ENCODE measurements at regions not wholly inside any gene's neighbourhood (a gene's known extent, or its start where the extent isn't known, plus 50 kb on each side); places are given as distances from the start of the nearest gene placed in this dataset.

DNA sequence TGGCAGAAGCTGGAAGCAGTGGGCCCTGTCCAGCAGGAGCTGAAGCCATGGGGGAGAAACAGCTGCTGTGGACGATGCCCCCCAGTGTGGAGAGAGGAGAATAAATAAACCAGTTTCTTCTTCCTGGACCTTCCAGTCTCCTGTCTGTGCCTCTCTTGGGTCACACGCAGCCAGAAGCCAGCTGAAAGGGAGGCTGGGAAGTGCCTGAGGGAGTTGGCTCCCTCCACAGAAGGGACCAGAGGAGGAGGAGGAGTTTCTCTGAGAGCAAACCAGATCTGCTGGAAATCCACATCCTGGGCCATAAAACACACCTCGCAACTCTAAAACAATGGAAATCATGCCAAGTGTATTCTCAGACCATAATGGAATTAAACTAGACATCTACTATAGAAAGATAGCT lies 577.0 kb downstream of the CDH26 start:
- FAIRE-seq, result no peak

- FAIRE-seq, result no peak
Measured at GRCh38 chr20:60540591-60540990, 582.4 kb downstream of the CDH26 start.

DNA sequence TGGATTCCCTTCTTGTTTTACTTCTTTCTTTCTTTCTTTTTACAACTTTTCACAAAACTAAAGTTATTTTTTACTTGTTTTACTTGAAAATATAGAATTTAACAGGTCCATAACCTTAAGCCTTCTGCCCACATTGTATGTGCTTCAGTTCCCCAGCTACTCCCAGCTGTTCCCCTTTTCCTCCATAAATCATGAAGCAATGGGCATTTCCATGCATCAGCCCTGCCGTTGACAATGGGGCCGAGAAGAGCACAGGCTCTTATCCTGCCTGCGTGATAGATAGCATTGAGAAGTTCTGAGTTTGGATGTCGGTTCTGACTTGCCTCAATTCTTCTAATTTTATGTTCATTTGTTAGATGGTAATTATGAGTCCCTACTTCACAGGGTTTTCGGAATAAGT lies 583.8 kb downstream of the CDH26 start:
- FAIRE-seq, result no peak

GRCh38 chr20:60543598-60543997 lies 585.4 kb downstream of the CDH26 start:
- FAIRE-seq, result no peak

DNA sequence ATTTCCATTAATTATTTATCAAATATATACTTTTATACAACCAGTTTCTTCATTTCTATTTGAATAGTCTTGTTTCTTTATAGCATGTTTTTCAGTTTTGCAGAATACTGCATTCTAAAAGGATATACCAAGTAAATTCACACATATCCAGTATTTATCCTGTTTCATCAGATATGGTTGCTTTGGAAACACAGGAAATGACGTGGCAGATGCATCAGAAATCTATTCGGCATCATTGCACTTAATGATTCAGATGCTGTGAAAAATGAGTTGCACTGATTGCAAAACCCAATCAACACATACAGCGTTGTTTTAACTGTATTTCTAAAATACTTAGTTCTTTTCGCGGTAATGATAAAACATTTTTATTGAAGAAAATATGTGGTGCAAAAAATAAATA lies 594.9 kb downstream of the CDH26 start:
- no peak for FAIRE-seq

DNA sequence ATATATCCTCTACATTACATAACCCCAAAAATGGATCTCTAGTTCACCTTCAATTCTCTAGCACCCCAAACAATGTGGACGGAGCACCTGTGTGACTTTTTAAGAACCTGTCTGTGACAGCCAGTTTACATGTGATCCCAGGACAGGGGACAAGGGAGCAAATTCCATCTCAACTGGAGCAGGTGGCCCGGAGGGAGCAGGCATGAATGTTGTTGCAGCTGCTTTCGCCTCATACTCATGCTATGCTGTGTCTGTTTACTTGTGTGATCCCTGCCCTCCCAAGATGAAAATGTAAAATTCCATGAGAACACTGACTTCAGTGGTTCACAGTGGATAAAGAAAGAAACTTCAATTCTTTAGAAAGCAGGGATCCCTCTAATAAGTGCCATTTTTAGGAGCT lies 600.3 kb downstream of the CDH26 start:
- no peak for FAIRE-seq

GRCh38 chr20:60559462-60559861 lies 601.2 kb downstream of the CDH26 start:
- FAIRE-seq, result no peak

DNA sequence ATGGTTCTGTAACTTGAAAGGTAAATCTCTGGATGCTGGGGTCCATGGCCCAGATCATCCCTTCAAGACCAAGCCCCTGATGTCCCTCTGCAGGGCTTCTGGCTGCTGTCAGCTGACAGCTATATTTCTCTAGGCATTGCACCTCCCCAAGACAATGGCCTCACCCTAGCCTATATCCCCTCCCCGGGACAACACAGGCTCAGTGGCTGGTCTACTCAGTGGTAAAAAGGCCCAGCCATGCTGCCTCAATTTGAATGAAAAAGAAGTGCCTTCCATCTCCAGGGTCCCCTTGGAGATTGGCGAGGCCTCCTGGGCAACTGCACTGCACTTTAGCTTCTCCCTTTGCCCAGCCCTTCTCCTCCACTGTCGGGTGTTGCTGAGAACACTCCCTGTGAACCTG lies 602.8 kb downstream of the CDH26 start:
- no peak for FAIRE-seq

DNA sequence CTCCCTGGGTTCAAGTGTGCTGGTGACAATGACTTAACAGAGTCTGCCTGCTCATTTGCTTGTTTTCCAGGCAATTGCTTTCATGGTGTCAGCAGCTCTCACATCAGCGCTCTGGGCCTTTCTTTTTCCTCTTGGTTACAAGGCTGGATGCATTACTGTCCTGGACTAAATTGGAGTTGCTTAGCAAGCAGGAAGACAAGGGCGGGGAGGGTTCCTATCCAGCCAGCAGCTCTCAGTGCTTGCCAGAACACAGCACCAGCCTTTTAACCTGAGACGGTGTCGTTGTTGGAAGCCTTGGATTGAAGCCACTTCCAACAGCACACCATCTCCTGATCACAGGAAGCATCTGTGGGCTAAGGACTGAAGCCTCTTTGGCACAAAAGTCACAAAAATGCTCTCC lies 606.9 kb downstream of the CDH26 start:
- FAIRE-seq, result no peak

DNA sequence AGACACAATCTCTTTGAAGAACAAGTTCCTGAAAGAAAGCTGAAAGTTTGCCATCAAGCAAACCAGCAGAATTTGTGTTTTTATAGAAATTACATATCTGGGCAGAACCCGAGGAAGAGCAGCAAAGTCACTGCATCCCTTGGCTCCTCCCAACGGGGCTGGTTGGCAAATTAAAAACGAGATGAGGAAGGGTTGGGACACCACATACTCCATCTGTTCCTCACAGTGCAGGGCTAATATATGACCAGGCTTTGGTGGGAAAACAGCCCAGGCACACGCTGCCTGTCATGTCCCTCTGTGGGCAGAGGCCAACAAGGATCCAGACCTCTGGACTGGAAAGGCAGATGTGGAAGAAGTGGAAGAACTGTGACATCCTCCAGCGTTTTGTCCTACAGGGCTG lies 607.3 kb downstream of the CDH26 start:
- FAIRE-seq, result no peak

- no peak for FAIRE-seq
Measured at GRCh38 chr20:60569116-60569515, 610.9 kb downstream of the CDH26 start.

- no peak for FAIRE-seq
Measured at GRCh38 chr20:60570481-60571277, 612.5 kb downstream of the CDH26 start.

DNA sequence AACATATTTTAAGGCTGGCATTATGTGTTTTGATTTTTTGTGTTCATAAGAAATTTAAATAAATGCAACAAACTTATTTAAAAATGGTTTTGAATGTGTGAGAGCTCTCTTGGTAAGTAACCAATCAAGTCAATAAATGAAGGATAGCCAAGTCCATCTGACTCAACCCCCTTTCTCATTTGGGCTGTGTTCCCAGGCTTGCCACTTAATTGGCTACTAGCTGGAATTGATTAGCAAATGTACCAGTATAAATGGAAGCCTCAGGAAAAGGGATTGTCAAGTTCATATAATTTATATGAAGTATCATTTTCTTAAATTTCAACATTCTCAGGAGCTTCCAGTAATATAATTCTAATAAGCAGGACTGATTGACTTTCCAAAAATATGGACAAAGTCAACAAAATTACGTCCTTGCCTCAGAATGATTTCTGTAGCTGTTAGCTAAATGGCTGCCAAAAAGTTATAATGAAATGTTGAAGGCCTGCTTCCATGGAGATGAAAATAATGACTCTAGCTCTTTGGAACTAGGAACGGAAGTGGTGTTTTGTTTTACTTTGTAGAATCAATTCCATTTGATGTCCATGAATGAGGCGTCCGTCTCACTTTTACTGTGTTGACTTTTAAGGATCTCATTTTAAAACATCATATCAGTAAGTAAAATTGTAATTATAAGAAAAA lies 614.9 kb downstream of the CDH26 start:
- FAIRE-seq, result no peak

- no peak for FAIRE-seq
Measured at GRCh38 chr20:60576236-60576635, 618.0 kb downstream of the CDH26 start.

DNA sequence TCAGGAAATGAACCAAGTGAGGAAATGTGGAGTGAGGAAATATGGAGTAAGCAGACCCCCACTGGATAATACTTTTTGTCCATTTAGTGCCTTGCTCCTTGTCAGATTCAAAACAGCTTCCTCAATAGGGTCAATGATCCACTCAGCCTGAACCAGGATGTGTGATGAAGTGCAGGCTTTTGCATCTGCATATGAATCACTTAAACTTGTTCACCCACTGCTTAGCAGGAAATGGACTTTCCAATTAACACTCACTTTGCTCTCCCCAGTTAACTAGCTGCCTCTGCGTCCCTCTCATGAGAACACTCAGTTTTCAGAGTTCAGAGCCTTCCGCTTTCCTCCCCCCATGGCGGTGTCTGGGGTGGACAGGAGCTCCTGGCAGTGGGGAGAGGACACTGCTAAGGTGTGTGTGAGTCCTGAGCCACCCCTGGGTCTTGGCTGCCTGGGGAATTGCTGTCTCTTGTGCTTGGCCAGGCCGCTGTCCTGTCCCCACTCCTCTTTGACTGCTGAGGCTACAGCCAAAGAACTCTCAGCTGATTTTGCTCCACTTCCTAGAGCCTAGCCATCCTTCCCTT lies 621.8 kb downstream of the CDH26 start:
- no peak for FAIRE-seq

DNA sequence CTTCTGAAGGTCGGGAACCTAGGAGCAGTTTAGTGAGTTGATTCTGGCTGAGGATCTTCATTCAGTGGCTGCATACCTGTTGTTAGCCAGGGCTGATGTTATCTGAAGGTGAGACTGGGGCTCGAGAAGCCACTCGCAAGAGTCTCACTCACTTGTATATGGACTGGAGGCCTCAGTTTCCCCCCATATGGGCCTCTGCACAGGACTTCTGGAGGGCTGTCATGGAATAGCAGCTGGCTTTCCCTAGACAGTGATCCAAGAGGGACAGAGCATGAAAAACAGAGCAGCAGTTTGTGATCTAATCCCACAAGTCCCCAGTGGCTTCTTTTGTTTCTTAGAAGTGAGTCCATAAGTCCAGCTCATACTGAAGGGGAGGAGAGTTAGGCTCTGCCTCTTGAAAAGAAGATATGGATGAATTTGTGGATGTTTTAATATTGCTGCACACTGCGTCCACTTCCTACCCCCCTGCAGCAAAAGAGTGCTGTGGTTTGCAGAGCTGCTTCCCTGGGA lies 623.4 kb downstream of the CDH26 start:
- no peak for FAIRE-seq

DNA sequence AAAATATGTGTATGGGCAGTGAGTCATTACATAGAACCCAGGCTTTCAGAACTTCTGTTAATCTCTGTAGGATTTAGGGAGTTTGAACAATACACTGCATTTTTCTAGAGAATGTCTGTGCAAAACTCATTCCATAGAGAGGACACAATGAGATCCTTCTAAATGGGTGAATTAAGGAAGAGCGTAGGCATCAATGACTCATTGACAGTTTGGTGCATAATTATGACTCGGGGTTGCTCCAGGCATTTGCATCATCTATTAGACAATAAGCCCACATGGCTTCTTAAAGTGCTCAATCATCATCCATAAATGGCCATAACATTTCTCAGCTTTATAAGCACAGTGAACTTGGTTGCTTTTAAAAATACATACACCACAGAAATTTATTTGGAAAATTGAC lies 625.5 kb downstream of the CDH26 start:
- no peak for FAIRE-seq

DNA sequence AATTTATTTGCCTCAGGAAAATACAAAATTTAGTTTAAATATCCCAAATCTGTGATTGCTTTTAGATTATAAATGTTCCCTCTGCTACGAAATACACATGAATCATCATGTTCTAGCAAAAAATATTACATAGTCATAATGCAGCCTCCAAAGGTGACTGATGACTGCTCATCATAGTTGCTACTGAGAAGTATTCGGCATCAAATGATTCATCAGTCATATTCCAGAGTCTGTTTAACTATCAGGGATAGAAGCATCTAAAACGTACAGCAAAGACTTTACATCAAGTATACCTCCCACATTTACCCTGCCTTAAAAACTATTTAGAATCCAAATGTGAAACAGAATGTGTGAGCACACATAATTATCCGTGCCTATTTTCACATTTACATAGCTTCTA lies 626.0 kb downstream of the CDH26 start:
- FAIRE-seq, result no peak

- FAIRE-seq, result no peak
Measured at GRCh38 chr20:60585651-60586050, 627.4 kb downstream of the CDH26 start.

GRCh38 chr20:60586269-60587050 lies 628.2 kb downstream of the CDH26 start:
- no peak for FAIRE-seq

DNA sequence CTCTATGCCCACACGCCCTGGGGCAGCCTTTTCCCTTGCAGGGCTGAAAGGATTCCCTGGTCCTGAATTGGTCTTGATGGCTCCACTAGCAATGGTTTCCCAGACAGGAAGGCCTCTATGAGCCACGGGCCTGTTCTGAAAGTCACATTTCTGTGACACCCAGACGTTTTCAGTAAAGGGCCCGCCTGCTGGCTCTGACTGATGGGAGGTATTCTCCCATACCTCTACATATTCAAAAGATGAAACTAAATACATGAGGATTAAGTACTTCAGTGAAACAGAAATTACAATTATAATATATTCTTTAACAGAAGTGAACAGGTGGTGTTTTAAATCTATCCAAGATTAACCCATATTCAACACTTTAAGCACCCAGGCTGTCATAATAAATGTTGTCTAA lies 629.8 kb downstream of the CDH26 start:
- FAIRE-seq, result no peak

DNA sequence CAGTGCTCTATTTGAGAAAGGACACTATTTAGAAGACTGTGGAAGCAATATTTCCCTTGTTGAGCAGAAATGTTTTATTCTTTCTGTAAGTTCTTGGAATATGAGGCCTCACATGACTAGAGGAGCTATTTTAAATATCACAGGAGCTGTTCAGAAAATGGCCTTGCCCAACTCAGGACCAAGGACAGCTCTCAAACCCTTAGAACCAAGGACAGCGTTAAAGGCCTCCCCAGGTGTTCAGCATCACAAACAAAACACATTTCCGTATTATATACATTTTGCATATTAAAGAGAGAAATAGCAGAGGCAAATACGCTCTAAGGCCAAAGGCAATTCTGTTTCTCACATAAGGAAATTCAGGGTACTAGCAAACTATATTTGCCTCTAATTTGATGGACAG lies 631.4 kb downstream of the CDH26 start:
- FAIRE-seq, result no peak

GRCh38 chr20:60591172-60591799 lies 633.1 kb downstream of the CDH26 start:
- no peak for FAIRE-seq

Data from G401.6 (cell line).